GM12878 (cell line): ENCODE measurements at regions not wholly inside any gene's neighbourhood (a gene's known extent, or its start where the extent isn't known, plus 50 kb on each side); places are given as distances from the start of the nearest gene placed in this dataset.

Source experiments
- ATAC-seq: fragments of 200-7000 bp; cut with Tn5 transposase; 3 replicates; pipeline ENCODE4 v1.9.1; 2020; ENCODE audit warnings: mild to moderate bottlenecking, moderate library complexity
- BruUV-seq: library from RNA; stranded (reverse); fragments of 400-500 nt; replicated peaks from 2 replicates; lab custom pipeline; 2021; lab: Mats Ljungman, UMichigan
- CTCF ChIA-PET: fragments of 300-600 bp; sonication (Branson Sonifier 250); formaldehyde crosslinking; extraction: SDS; loops from one replicate; lab custom pipeline; 2021; ENCODE audit warnings: inconsistent platforms; lab: Yijun Ruan, JAX
- POLR2A ChIA-PET: fragments of 350-600 bp; formaldehyde crosslinking; extraction: SDS; loops from one replicate; lab custom pipeline; 2021; ENCODE audit warnings: inconsistent platforms; lab: Charles Lee
- RAD21 ChIA-PET: fragments of 300-600 bp; sonication (Branson Sonifier 250); formaldehyde crosslinking; loops from one replicate; lab custom pipeline; 2023; ENCODE audit warnings: antibody characterized with exemption; ENCODE audit not compliant: unreplicated experiment; lab: Charles Lee
- SMC1A ChIA-PET: fragments of 300-600 bp; sonication (Branson Sonifier 250); formaldehyde crosslinking; loops from one replicate; lab custom pipeline; 2023; ENCODE audit not compliant: unreplicated experiment, uncharacterized antibody; lab: Charles Lee
- DNase-seq: peaks from one replicate; pipeline ENCODE4 v3.0.0-alpha.2; 2011; ENCODE audit warnings: low read depth, low spot score
- FAIRE-seq: peaks from 3 replicates; lab custom pipeline; 2011; peaks lifted over from hg19 to GRCh38; lab: Jason Lieb, UNC
- H2AFZ ChIP-seq: 2 replicates; pipeline ENCODE4 v1.6.0; 2011; ENCODE audit warnings: low read depth, low read length, control low read depth; ENCODE audit not compliant: control insufficient read depth
- H3K27ac ChIP-seq: 2 replicates; pipeline ENCODE4 v1.5.1; 2011; ENCODE audit warnings: control low read depth; ENCODE audit not compliant: control insufficient read depth, insufficient read depth
- H3K27me3 ChIP-seq, 2 experiments: replicated peaks in 1 of 2; 2 replicates each; pipeline versions ENCODE4 v1.6.0 to v1.6.1; 2011; ENCODE audit warnings: low read length in 1 of 2; ENCODE audit not compliant: control insufficient read depth in 2 of 2, insufficient read depth in 2 of 2
- H3K36me3 ChIP-seq, 2 experiments: 2 replicates each; pipeline ENCODE4 v1.5.1; 2011; ENCODE audit warnings: low read length in 1 of 2; ENCODE audit not compliant: control insufficient read depth in 2 of 2, insufficient read depth in 2 of 2
- H3K4me1 ChIP-seq: 2 replicates; pipeline ENCODE4 v1.6.1; 2011; ENCODE audit warnings: mild to moderate bottlenecking, low read length, moderate library complexity, mixed read lengths; ENCODE audit not compliant: control insufficient read depth, insufficient read depth
- H3K4me2 ChIP-seq: 2 replicates; pipeline ENCODE4 v1.6.0; 2011; ENCODE audit warnings: control low read depth; ENCODE audit not compliant: control insufficient read depth, insufficient read depth
- H3K4me3 ChIP-seq: fragments of 200-600 bp; sonication (generic); 2 replicates; pipeline ENCODE4 v1.5.1; 2016
- H3K79me2 ChIP-seq: 2 replicates; pipeline ENCODE4 v1.6.0; 2011; ENCODE audit warnings: low read length; ENCODE audit not compliant: control insufficient read depth, insufficient read depth
- H3K9ac ChIP-seq: 2 replicates; pipeline ENCODE4 v1.8.0; 2011; ENCODE audit warnings: low read length, control low read depth, mixed read lengths; ENCODE audit not compliant: control insufficient read depth, insufficient read depth
- H3K9me3 ChIP-seq: replicated peaks from 3 replicates; pipeline ENCODE4 v1.5.1; 2011; ENCODE audit warnings: mild to moderate bottlenecking, low read length; ENCODE audit not compliant: control insufficient read depth, insufficient read depth
- H4K20me1 ChIP-seq: 2 replicates; pipeline ENCODE4 v1.6.0; 2011; ENCODE audit not compliant: control insufficient read depth, insufficient read depth
- CEBPB ChIP-seq, 2 experiments: fragments of 150-350 bp in 1 of 2; IDR thresholded peaks; 2 replicates each; pipeline ENCODE4 v1.6.1; 2012 to 2014; ENCODE audit warnings: low read depth in 2 of 2, low read length in 2 of 2, borderline replicate concordance in 1 of 2, inconsistent platforms in 1 of 2
- E2F4 ChIP-seq: IDR thresholded peaks from 2 replicates; pipeline ENCODE4 v1.6.1; 2012; ENCODE audit warnings: low read depth, low read length, improper control_type of control experiment
- HDAC2 ChIP-seq: fragments of 200-600 bp; sonication (generic); IDR thresholded peaks from 2 replicates; pipeline ENCODE4 v1.6.1; 2017
- IKZF1 ChIP-seq: fragments of 450-650 bp; conservative IDR thresholded peaks from 2 replicates; pipeline ENCODE4 v1.6.1; 2017; ENCODE audit warnings: antibody characterized with exemption, mild to moderate bottlenecking
- MLLT1 ChIP-seq: fragments of 450-650 bp; IDR thresholded peaks from 2 replicates; pipeline ENCODE4 v1.6.1; 2016; ENCODE audit warnings: mild to moderate bottlenecking
- MXI1 ChIP-seq: fragments of 150-350 bp; IDR thresholded peaks from 2 replicates; pipeline ENCODE4 v1.6.1; 2011; ENCODE audit warnings: low read depth, mild to moderate bottlenecking, inconsistent platforms, low read length, improper control_type of control experiment
- MYB ChIP-seq: fragments of 150-350 bp; IDR thresholded peaks from 2 replicates; pipeline ENCODE4 v1.6.1; 2014; ENCODE audit warnings: mild to moderate bottlenecking, low read depth, low read length, borderline replicate concordance
- NBN ChIP-seq: fragments of 450-650 bp; IDR thresholded peaks from 2 replicates; pipeline ENCODE4 v1.6.1; 2016
- NFXL1 ChIP-seq: fragments of 450-650 bp; IDR thresholded peaks from 2 replicates; pipeline ENCODE4 v1.6.1; 2017; ENCODE audit warnings: antibody characterized with exemption, mild to moderate bottlenecking, borderline replicate concordance
- NR2C2 ChIP-seq: IDR thresholded peaks from 2 replicates; pipeline ENCODE4 v1.6.1; 2011; ENCODE audit warnings: borderline replicate concordance, low read depth; ENCODE audit not compliant: control insufficient read depth, insufficient read length
- NR2F1 ChIP-seq: fragments of 450-650 bp; conservative IDR thresholded peaks from 2 replicates; pipeline ENCODE4 v1.6.1; 2017; ENCODE audit warnings: mild to moderate bottlenecking
- RELB ChIP-seq: fragments of 450-650 bp; IDR thresholded peaks from 2 replicates; pipeline ENCODE4 v1.6.1; 2017; ENCODE audit warnings: low read depth, mild to moderate bottlenecking, moderate library complexity
- SMAD5 ChIP-seq: IDR thresholded peaks from 2 replicates; pipeline ENCODE4 v1.6.1; 2016; ENCODE audit warnings: antibody characterized with exemption, low read depth
- YY1 ChIP-seq: IDR thresholded peaks from 2 replicates; pipeline ENCODE4 v1.6.1; 2011; ENCODE audit warnings: low read depth, mild to moderate bottlenecking, low read length
- ZNF217 ChIP-seq: fragments of 450-650 bp; IDR thresholded peaks from 2 replicates; pipeline ENCODE4 v1.6.1; 2017; ENCODE audit warnings: antibody characterized with exemption, mild to moderate bottlenecking
- ZSCAN29 ChIP-seq: fragments of 450-650 bp; IDR thresholded peaks from 2 replicates; pipeline ENCODE4 v1.6.1; 2017; ENCODE audit warnings: mild to moderate bottlenecking, moderate library complexity
- ZZZ3 ChIP-seq: IDR thresholded peaks from 2 replicates; pipeline ENCODE4 v1.6.1; 2011; ENCODE audit warnings: low read depth; ENCODE audit not compliant: control insufficient read depth, insufficient read length
- WGBS: methylation state at CpG from one replicate; pipeline ENCODE4 v1.1.6; 2016; ENCODE audit warnings: low lambda C conversion rate; ENCODE audit not compliant: insufficient replicate concordance, insufficient coverage; ENCODE audit errors: missing lambda C conversion rate; 5-methylcytosine and 5-hydroxymethylcytosine counted together
- in situ Hi-C: fragments of 300-500 bp; cut with MboI; formaldehyde crosslinking; loops from 9 replicates; pipeline ENCODE4 v1.14.3; 2018; ENCODE audit warnings: mixed read lengths
- intact Hi-C: fragments of 100-400 bp; cut with micrococcal nuclease; formaldehyde crosslinking; loops from one replicate; pipeline ENCODE4 v1.14.2; 2022; ENCODE audit not compliant: unreplicated experiment

- H3K4me2 ChIP-seq = no peak overlapping the region
- TF ChIP-seq NR2F1 (no peak), MLLT1 (no peak), E2F4 (no peak), ZSCAN29 (no peak), NFXL1 (no peak)
- H3K79me2 ChIP-seq = no peaks in the 10 kb centered on the region
- no peak overlapping the region for H3K4me3 ChIP-seq
- no peaks in the 10 kb centered on the region for H3K36me3 ChIP-seq
- no peaks in the 10 kb centered on the region for H3K4me1 ChIP-seq
- in situ Hi-C loops (no loop called here), intact Hi-C loops (no loop called here)
- H3K27me3 ChIP-seq = no peaks in the 10 kb centered on the region
- H2AFZ ChIP-seq = no peak overlapping the region
- ChIA-PET SMC1A (interaction anchor here (1.5 kb wide), 1 partner anchor 243 kb away, joined by 4 read pairs; no protein-coding TSS in a partner anchor), POLR2A (no interaction called here), RAD21 (no interaction called here), CTCF (interaction anchor here (0.9 kb wide), 1 partner anchor 242 kb away, joined by 3 read pairs; no protein-coding TSS in a partner anchor)
- no peak for DNase-seq
- FAIRE-seq = no peak
- no peak for ATAC-seq
- no TSS peak for BruUV-seq
- H3K9ac ChIP-seq = no peak overlapping the region
- H4K20me1 ChIP-seq = no peaks in the 10 kb centered on the region
- no peak overlapping the region for H3K27ac ChIP-seq
- no peaks in the 10 kb centered on the region for H3K9me3 ChIP-seq
Measured at GRCh38 chr9:75623462-75623861, 267.0 kb upstream of the PCSK5 start.

- in situ Hi-C loops = no loop called here
- intact Hi-C loops = no loop called here
- no peak for ATAC-seq
- 68% methylated on average over 2 of the region's 2 CpGs for WGBS
- CTCF ChIA-PET = no interaction called here
- POLR2A ChIA-PET = no interaction called here
- no peaks in the 10 kb centered on the region for H4K20me1 ChIP-seq
- no peaks in the 10 kb centered on the region for H3K79me2 ChIP-seq
- H2AFZ ChIP-seq = no peak overlapping the region
- SMC1A ChIA-PET = no interaction called here
- H3K27me3 ChIP-seq = no peaks in the 10 kb centered on the region
- RAD21 ChIA-PET = no interaction called here
- no peak for DNase-seq
- BruUV-seq = no TSS peak
- H3K27ac ChIP-seq = no peak overlapping the region
- H3K9ac ChIP-seq = no peak overlapping the region
- no peak overlapping the region for H3K4me2 ChIP-seq
- H3K4me1 ChIP-seq = no peaks in the 10 kb centered on the region
- H3K4me3 ChIP-seq = no peak overlapping the region
- no peaks in the 10 kb centered on the region for H3K36me3 ChIP-seq
- no peak for FAIRE-seq
- no peaks in the 10 kb centered on the region for H3K9me3 ChIP-seq
- TF ChIP-seq ZNF217 (no peak), IKZF1 (no peak), SMAD5 (no peak), ZZZ3 (no peak), MYB (no peak), RELB (no peak), YY1 (no peak), NBN (no peak), NR2C2 (no peak), CEBPB (IDR thresholded peaks at IDR 0.05; ENCODE audit: borderline replicate concordance in 1 of 2, low read depth in 2 of 2, low read length in 2 of 2) (no peak), HDAC2 (no peak), MXI1 (no peak)
Measured at GRCh38 chr9:75624998-75625397, 265.5 kb upstream of the PCSK5 start.
